ENCODE measurements at regions not wholly inside any gene's neighbourhood (a gene's known extent, or its start where the extent isn't known, plus 50 kb on each side); places are given as distances from the start of the nearest gene placed in this dataset.

GRCh38 chr17:14637260-14637659, 336.4 kb downstream of the HS3ST3B1 start:
- intact Hi-C loops (cut with micrococcal nuclease) = no loop called here
- TF ChIP-seq CTCF (IDR thresholded peaks at IDR 0.05) = no peak
- no peak overlapping the region for H3K27ac Mint-ChIP-seq
- no peaks in the 10 kb centered on the region for H3K4me1 Mint-ChIP-seq
- ATAC-seq (ENCODE audit: low read depth) (no peak), DNase-seq (no peak)
- no peaks in the 10 kb centered on the region for H3K36me3 Mint-ChIP-seq (ENCODE audit: low read depth)
- no peaks in the 10 kb centered on the region for H3K9me3 Mint-ChIP-seq
- POLR2A ChIA-PET = no interaction called here
- peaks cover 3% of the 10 kb centered on the region for H3K27me3 Mint-ChIP-seq
- no peak overlapping the region for H3K4me3 Mint-ChIP-seq
- CTCF ChIA-PET = no interaction called here

- DNase-seq = no peak
- ChIA-PET POLR2A (no interaction called here), CTCF (no interaction called here)
- H3K4me1 Mint-ChIP-seq = no peaks in the 10 kb centered on the region
- peaks cover 8% of the 10 kb centered on the region for H3K27me3 Mint-ChIP-seq
- H3K27ac Mint-ChIP-seq = no peak overlapping the region
- intact Hi-C loops (cut with micrococcal nuclease) = no loop called here
- no peak for ATAC-seq (ENCODE audit: low read depth)
- H3K4me3 Mint-ChIP-seq = no peak overlapping the region
- H3K9me3 Mint-ChIP-seq = no peaks in the 10 kb centered on the region
- TF ChIP-seq CTCF (IDR thresholded peaks at IDR 0.05) = no peak
- no peaks in the 10 kb centered on the region for H3K36me3 Mint-ChIP-seq (ENCODE audit: low read depth)
Observed at GRCh38 chr17:14630621-14631020, 329.7 kb downstream of the HS3ST3B1 start.

- Mint-ChIP-seq H3K4me3 (no peak overlapping the region), H3K36me3 (ENCODE audit: low read depth) (no peaks in the 10 kb centered on the region), H3K27me3 (peaks cover 8% of the 10 kb centered on the region), H3K4me1 (no peaks in the 10 kb centered on the region), H3K27ac (no peak overlapping the region), H3K9me3 (no peaks in the 10 kb centered on the region)
- ChIA-PET POLR2A (no interaction called here), CTCF (no interaction called here)
- TF ChIP-seq CTCF (IDR thresholded peaks at IDR 0.05) = no peak
- intact Hi-C loops (cut with micrococcal nuclease) = no loop called here
- ATAC-seq (ENCODE audit: low read depth) (no peak), DNase-seq (no peak)
Observed at GRCh38 chr17:14630046-14630445, 329.2 kb downstream of the HS3ST3B1 start.

- Mint-ChIP-seq H3K9me3 (no peaks in the 10 kb centered on the region), H3K27ac (no peak overlapping the region), H3K4me3 (no peak overlapping the region), H3K27me3 (peaks cover 16% of the 10 kb centered on the region), H3K36me3 (ENCODE audit: low read depth) (no peaks in the 10 kb centered on the region), H3K4me1 (no peaks in the 10 kb centered on the region)
- TF ChIP-seq CTCF (IDR thresholded peaks at IDR 0.05) = no peak
- intact Hi-C loops (cut with micrococcal nuclease) = no loop called here
- ChIA-PET CTCF (no interaction called here), POLR2A (no interaction called here)
- DNase-seq (no peak), ATAC-seq (ENCODE audit: low read depth) (no peak)
Observed at GRCh38 chr17:14622615-14623101, 321.8 kb downstream of the HS3ST3B1 start.

- Mint-ChIP-seq H3K4me3 (no peak overlapping the region), H3K27me3 (peaks cover 13% of the 10 kb centered on the region), H3K27ac (no peak overlapping the region), H3K36me3 (ENCODE audit: low read depth) (no peaks in the 10 kb centered on the region), H3K4me1 (no peaks in the 10 kb centered on the region), H3K9me3 (no peaks in the 10 kb centered on the region)
- intact Hi-C loops (cut with micrococcal nuclease) = no loop called here
- no peak for TF ChIP-seq CTCF (IDR thresholded peaks at IDR 0.05)
- ChIA-PET POLR2A (no interaction called here), CTCF (no interaction called here)
- ATAC-seq (ENCODE audit: low read depth) (no peak), DNase-seq (no peak)
Observed at GRCh38 chr17:14621826-14622614, 321.1 kb downstream of the HS3ST3B1 start.

All from activated B cell treated with CpG ODN at 0.5 μM for 24 hours (primary cell).